Skeletal muscle cell (primary cell): ENCODE measurements at regions not wholly inside any gene's neighbourhood (a gene's known extent, or its start where the extent isn't known, plus 50 kb on each side); places are given as distances from the start of the nearest gene placed in this dataset.

Experiments
- DNase-seq: peaks from one replicate; pipeline ENCODE4 v3.0.0-alpha.2; 2010; ENCODE audit warnings: low read depth
- H3K4me3 ChIP-seq: 2 replicates; pipeline ENCODE4 v1.5.1; 2011; ENCODE audit warnings: low read depth, mild to moderate bottlenecking, control low read depth, low read length, moderate library complexity

DNA sequence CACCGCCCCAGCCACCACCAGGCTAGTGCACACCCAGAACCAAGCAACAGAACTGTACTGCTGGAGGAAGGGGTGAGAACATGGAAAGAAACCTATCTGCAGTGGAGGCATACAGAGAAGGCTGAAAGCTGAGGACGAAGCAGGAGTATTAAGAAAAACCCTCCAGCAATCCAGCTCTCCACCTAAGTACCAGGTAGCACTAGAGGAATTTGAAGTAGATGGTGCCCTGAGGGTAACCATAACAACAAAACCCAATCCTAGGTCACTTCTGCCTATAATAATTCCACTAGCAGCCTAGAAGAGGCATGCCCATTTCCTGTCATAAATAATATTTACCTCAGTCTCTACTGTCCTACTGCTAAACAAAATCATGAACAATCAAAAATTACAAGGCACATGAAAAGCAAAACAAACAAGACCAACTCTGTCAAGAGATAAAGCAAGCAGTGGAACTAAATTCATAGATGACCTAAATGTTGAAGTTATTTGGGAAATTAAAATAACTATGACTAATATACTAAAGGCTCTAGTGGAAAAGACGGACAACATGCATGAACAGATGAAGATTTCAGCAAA lies 51.1 kb downstream of the HYCC1 start:
- DNase-seq: no peak
- no peak overlapping the region for H3K4me3 ChIP-seq

DNA sequence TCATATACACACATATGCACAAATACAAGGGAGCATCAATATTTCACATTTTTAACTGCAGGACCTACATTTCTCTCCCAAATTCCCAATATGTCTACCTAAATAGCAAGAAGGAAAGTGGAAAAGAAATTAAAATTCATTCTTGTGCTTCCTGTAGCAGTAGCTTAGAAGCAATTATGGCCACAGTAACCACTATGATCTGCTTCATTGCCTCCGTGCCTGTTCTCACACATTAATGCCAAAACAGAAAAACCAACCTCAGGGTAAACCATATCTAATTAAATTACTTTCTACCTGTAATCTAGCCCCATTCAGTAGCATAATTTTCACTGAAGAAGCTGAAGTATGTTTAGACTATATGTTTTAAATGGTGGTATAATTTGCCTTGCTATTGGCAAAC lies 55.2 kb downstream of the HYCC1 start:
- H3K4me3 ChIP-seq: no peak overlapping the region
- no peak for DNase-seq

DNA sequence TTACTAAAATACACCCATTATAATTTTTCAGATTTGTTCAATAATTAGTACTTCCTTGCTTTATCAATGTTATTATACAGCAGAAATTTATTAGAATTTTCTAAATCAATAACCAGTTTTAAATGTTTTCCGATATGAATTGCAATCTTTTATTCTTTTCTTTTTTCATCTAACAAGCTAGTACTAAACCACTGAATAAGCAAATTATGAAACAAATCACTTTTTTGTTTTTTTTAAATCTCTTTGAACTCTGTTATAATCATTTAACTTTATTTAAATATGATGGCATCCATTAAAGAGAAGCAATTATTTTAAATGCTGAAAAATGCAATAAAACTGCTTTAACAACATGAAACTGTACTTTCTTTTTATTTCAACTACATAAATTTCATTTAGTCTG lies 59.7 kb downstream of the HYCC1 start:
- no peak for DNase-seq
- H3K4me3 ChIP-seq: no peak overlapping the region

DNA sequence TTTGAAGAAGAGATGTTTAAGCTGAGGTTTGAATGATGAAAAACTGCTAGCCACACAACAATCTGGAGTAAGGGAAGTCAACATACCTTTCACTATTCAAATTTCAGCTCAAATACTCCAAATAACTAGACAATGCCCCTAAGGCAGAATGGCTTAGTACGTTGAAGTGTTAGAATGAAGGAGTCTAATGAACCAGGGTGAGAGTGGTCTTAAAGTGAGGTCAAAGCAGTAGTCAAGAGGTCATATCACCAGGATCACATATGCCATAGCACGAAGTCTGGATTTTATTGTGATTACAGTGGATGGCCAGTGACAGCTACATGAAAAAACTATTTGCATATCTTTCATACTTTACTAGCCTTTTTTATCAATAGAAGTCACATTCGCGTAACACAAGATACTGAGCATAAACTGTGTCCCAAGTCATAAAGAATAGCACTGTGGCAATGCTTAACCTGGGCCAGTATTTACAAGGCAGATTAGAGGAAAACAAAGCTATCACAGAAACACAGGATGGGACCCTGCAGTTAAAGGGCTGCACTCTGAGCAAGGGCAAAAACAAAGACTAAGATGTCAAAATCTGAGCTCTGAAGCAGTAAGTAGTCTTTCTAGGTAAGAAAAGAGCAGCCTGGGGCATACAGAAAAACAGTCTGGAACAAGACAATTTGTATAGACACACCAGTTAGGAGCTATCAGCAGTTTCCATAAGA lies 61.5 kb downstream of the HYCC1 start:
- H3K4me3 ChIP-seq: no peak overlapping the region
- DNase-seq: no peak

DNA sequence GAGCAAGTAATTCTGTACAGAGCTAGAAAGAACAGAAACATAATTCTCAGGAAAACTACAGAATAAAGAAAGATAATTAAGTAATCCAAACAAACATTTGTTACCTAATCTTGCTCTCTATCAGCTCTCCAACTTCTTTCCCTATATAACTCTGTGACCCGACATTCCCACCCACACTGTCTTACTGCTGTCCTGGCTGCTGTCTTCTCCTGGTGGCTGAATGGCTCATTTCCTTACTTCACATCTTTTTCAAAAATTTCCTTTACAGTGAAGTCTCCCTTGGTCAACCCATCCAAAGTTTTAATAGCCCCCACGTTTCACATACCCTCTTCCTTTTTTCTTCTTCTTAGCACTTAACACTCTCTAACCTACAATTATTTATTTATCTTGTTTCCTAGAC lies 64.0 kb downstream of the HYCC1 start:
- H3K4me3 ChIP-seq: no peak overlapping the region
- no peak for DNase-seq

DNA sequence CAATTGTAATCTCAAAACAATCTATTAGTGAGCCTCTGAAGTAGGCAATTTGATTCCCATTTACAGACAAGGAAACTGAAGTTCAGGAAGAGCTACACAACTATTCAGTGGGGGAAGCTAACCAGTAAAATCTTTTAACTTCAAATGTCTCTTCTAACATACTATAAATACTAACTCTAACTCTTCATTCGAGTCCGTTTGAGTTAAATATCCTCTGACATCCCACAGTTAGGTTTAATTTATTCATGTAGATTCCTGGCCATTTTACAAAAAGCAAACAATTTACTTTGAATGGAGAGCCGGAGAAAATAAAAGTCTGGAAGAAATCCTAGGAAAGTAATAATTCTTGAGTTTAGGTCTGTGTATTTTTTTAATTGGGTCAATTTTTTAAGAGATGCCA lies 64.7 kb downstream of the HYCC1 start:
- H3K4me3 ChIP-seq: no peak overlapping the region
- no peak for DNase-seq

DNA sequence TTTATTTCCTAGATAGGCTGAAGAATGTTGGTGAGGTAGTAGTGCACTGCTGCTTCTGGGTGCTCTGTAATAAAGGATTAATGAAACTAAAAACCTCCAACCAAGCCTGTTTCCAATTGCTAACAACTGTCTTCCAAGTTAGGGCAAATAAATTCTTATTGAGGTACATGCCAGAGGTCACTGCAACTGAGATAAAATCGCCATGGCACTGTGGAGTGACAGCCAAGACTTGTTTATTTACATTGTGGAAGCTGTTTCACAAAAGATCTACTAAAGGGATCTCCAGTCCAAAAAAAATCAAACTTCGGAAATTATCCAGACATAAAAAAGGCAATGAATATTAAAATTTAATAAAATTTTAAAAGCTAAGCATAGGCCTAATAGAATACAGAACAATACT lies 65.2 kb downstream of the HYCC1 start:
- DNase-seq: no peak
- no peak overlapping the region for H3K4me3 ChIP-seq

DNA sequence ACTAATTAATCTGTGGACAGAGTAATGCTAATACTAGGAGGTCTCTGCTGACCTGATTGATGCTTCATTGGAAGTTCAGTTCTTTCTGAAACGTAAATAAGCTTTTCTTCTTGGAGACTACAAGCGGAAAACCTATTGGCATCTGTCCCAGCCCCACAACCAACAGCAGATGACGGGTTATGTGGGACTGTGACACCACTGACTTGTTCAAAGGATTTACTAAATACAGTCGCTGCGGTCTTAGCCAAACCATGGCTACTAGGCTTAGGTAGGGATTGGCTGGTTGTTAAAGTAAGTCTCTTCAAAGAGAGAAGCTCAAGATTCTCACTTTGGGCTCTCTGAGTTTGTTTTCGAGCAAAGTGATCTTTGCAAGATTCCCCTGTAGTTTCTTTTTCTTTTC lies 68.3 kb downstream of the HYCC1 start:
- DNase-seq: no peak
- no peak overlapping the region for H3K4me3 ChIP-seq

DNA sequence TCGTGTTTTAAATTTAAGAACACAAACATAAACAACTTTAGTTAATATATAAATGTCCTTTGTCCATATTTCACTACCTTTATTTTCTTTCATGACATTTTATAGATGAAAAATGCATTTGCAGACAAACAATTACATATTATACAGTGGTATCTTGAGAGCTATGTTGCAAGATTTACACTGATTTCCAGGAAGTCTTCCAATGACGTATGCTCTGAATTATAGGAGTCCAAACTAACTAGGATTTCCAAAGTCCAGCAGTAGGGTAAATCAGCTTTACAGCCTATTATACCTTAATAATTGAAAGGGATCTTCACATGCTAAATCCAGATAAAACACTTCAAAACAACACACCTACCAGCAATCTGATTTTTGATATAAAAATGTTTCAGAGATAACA lies 69.4 kb downstream of the HYCC1 start:
- H3K4me3 ChIP-seq: no peak overlapping the region
- DNase-seq: peak; percentile 24

DNA sequence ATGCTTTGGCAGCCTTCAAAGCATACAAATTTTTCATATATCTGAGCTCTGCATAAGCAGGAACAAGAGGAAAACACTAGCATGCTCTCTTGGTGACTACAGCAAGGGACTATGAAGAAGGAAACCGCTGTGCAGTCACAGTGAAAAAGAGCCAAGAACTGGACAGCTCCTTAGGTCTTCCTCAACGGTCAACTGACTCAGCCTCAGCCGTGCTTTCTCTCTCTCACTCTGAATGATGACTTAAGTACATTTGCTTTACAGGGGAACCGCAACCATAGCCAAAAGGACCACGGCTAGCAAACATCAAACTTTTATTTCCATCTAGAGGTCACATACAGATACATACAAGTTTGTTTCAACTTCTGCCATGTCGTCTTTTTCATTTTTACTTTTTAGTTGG lies 69.9 kb downstream of the HYCC1 start:
- no peak overlapping the region for H3K4me3 ChIP-seq
- DNase-seq: peak; percentile 67

DNA sequence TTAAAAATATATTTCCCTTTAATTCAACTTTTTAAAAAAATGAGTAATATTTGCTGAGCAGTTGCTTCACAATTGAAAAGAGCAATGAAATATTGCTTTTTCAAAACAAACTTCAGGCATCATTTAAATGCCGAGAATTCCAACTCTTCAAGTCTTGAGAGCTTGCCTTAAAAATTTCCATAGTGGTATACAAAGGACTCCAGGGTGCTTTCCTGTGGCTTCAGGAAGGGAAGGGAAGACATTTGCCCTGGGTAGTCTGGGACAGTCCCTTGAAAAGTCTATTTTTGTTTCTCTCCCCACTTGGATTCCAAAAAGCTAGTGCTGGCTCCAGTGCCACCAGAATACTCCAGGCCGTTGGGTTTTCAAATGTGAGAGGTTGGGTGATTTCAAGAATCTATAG lies 71.7 kb downstream of the HYCC1 start:
- no peak overlapping the region for H3K4me3 ChIP-seq
- no peak for DNase-seq

DNA sequence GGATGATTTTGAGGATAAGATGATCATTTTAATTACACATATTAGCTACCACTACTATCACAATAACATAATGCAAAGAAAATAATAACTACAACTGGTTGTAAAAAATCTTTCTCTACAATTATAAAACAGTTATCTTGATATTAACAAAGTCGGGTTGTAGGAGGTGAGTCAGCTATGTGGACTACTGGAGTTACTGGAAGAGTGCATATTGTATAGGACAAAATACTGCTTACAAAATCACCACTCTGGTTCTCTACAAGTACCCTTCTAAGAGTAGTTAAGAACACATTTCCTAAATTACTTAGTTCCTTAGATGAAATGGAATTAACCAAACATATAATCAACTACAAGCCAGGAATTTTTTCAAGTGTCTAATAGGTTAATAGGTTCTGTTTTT lies 74.1 kb downstream of the HYCC1 start:
- DNase-seq: no peak
- no peak overlapping the region for H3K4me3 ChIP-seq

DNA sequence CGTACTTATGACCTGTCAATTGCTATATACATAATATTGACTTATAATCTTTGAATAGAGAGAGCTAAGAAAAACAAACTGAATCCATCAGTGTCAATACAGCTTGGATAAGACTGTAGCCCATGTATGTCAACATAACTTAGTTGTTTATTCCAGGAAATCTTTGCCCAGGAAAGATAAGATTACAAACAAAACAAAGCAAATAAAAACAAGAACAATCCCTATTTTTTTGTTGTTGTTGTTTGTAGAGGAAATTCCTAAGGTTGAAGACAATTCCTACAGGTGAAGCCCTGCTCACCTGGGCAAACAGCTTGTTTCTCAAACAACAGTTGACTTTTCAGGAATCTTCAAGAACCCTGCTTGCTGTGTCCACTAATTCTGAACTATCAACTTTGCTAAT lies 76.0 kb downstream of the HYCC1 start:
- DNase-seq: no peak
- H3K4me3 ChIP-seq: no peak overlapping the region

DNA sequence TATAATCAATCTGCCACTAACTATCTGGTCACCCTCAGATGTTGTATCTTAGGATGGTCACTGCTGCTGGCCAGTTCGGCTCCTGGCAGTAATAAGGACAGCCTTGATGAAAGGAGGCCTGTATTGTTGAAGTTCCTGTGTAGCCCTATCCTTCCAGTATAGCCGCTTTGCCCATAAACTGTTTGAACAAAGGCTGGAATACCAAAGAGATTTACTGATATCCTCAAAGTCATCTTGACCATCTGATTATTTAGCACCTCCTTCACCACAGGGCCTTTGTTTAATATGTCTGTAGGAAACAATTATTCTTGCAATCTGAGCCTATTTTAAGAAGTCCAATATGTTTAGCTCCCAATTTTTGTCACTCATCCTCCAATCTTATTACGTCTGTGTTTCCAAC lies 77.7 kb downstream of the HYCC1 start:
- H3K4me3 ChIP-seq: no peak overlapping the region
- no peak for DNase-seq

DNA sequence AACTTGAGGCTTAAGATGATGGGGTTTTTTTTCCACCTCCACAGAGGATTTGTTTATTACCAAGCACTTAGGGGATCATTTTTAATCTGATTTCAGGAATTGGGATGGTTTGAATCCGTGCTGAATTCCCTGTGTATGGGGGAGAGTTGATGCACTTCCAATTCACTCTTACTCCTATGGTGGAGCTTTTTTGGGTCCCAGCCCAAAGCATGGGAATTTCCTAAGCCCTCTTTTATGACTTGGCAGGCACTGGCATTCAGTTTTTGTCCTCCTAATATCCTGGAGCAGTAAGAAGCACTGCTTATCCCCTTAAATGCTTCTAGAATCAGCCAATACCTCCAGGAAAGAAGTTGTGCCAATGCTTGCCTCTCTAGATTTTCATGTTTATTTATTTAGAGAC lies 78.7 kb downstream of the HYCC1 start:
- H3K4me3 ChIP-seq: no peak overlapping the region
- no peak for DNase-seq

DNA sequence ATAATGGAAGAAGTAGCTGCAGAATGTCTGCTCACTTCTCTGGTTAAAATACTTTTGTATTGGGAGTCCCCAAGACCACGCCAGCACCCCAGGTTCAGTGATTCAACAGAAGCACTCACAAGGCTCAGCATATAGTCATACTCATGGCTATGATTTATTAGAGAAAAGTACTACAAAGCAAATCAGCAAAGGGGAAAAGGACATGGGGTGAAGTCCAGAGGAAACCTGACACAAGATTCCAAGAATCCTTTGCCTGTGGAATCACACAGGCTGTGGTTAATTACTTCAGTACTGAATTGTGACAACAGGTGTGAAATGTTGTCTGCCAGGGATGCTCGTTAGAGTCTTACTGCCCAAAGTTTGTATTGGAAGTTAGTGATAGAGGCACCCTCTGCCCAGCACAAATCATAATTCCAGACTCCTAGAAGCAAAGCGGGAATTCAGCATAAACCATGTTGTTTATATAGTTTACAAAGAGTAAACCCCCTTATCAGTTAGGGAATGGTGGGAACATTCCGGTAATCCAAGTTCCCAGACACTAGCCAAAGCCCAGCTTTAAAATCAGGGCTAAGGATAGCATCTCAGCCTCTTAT lies 79.4 kb downstream of the HYCC1 start:
- DNase-seq: peak; percentile 18
- no peak overlapping the region for H3K4me3 ChIP-seq

DNA sequence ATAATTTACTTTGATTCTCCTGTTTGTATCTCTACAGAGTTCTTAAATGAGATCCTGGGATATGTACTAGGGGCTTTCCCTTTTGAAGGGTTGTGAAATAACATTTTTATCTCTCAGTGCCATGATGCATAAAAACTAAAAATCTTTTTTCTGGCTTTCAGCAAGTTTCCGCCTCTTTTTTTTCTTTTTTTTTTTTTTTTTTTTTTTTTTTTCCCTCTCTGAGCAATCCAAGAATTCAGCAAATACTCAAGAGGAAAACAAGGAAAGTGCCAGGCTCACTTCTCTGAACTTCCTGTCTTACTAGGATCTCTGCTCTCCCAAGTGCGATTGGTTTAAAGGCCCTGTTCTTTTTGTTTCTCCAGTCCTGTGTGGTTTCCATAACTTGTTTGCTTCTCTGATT lies 79.9 kb downstream of the HYCC1 start:
- H3K4me3 ChIP-seq: no peak overlapping the region
- no peak for DNase-seq

DNA sequence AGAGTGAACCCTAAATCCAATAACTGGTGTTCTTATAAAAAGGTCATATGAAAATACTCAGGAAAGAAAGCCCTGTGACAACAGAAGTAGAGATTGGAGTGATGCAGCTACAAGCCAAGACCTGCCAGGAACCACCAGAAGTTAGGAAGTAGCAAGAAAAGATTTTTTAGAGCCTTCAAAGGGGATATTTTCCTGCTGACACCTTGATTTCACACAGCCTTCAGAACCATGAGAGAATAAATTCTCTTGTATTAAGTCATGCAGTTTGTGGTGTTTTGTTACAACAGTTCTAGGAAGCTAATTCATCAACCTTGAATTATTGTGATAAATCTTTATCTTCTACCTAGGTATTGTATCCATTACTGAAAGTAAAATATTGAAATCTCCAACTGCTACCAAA lies 81.0 kb downstream of the HYCC1 start:
- no peak overlapping the region for H3K4me3 ChIP-seq
- DNase-seq: no peak

DNA sequence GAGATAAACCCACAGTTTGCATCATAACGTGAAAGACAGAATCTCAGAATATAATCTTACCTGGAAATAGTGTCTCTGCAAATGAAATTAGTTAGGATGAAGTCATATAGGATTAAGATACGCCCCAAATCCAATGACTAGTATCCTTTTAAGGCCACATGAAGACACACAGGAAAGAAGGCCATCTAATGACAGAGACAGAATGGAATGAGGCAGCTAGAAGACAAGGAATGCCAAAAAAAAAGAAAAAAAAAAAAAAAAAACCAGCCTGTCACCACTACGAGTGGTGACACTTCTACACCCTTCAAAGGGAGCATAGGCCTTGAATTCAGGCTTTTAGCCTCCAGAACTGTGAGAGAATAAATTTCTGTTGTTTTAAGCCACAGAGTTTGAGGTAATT lies 82.9 kb downstream of the HYCC1 start:
- no peak overlapping the region for H3K4me3 ChIP-seq

DNA sequence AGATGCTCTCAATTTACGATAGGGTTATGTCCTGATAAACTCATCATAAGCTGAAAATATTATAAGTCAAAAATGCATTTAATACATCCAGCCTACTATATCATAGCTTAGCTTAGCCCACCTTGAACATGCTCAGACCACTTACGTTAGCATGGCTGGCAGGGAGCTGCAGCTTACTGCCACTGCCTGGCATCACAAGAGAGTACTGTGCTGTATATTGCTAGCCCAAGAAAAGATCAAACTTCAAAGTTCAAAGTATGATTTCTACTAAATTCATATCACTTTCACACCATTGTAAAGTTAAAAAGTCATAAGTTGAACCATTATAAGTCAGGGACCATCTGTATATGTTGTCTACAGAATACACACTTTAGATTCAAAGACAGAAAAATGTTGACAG lies 91.6 kb downstream of the HYCC1 start:
- no peak overlapping the region for H3K4me3 ChIP-seq
- no peak for DNase-seq

More for the DNA sequence above, 82.9 kb downstream of the HYCC1 start:
- no peak for DNase-seq

DNA sequence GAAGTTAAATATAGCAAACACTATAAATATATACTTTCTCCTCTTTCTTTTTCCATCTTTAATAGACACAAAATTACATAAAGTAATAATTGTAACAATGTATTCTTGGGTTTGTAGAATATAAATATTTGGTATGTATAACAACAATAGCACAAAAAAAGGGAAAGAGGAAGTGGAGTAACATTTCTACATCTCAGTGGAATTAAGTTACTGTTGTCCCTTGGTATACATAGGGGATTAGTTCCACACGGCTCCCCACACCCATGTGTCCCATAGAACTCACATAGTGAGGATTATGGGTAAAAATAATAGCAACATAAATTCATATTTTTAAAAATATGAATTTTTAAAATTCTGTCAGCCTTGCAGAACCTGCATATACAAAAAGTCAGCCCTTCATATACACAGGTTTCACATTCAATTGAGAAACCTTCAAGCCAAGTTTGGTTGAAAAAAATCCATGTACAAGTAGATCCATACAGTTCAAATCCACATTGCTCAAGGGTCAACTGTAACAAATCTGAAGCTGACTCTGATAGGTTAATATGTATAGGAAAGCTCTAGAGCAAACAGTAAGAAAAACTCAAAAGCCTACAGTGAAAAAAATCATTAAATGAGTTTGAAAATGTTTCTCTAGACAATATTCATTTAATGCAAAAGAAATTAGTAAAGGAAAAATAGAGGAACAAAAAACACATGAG lies 92.4 kb downstream of the HYCC1 start:
- H3K4me3 ChIP-seq: no peak overlapping the region
- no peak for DNase-seq
